Fibroblast of skin of right quadriceps (primary cell): ENCODE measurements at regions not wholly inside any gene's neighbourhood (a gene's known extent, or its start where the extent isn't known, plus 50 kb on each side); places are given as distances from the start of the nearest gene placed in this dataset.
"Not testable (repeated sequence)": the region's sequence is repeated elsewhere in the genome, so short reads cannot be mapped to it uniquely, and the experiment has no call there.

Source experiments
- DNase-seq: peaks from one replicate; pipeline ENCODE4 v3.0.0-alpha.2; 2013

- DNase-seq, result no peak
Measured at GRCh38 chr13:48583859-48584311, 51.0 kb upstream of the RCBTB2 start.

GRCh38 chr13:48585456-48585840 is 52.6 kb upstream of the RCBTB2 start:
- no peak for DNase-seq

DNA sequence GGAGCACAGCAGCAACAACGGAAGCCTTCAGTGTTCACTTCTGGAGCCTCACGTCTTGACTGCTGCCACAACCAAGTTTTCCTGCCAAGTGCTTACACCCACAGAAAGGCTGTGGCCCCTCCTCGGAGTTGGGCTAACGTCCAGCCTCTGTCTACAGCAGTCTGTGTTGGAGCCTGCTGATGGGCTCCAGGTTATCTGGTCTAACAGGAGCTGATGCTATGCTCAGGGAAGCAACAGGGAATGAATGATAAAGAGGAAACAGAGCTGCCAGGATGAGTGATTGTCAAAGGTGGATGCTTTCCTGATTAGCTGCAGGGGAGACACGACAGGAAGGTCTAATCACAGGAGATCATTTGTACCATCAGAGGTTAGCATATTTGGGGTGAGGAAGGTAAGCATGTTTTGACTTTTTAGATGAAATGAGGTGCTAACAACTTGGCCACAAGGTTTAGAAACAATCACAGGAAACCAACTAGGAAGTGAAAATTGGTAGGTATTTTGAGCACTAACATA is 53.8 kb upstream of the RCBTB2 start:
- no peak for DNase-seq

GRCh38 chr13:48588120-48588519 is 55.2 kb upstream of the RCBTB2 start:
- DNase-seq, result no peak

DNA sequence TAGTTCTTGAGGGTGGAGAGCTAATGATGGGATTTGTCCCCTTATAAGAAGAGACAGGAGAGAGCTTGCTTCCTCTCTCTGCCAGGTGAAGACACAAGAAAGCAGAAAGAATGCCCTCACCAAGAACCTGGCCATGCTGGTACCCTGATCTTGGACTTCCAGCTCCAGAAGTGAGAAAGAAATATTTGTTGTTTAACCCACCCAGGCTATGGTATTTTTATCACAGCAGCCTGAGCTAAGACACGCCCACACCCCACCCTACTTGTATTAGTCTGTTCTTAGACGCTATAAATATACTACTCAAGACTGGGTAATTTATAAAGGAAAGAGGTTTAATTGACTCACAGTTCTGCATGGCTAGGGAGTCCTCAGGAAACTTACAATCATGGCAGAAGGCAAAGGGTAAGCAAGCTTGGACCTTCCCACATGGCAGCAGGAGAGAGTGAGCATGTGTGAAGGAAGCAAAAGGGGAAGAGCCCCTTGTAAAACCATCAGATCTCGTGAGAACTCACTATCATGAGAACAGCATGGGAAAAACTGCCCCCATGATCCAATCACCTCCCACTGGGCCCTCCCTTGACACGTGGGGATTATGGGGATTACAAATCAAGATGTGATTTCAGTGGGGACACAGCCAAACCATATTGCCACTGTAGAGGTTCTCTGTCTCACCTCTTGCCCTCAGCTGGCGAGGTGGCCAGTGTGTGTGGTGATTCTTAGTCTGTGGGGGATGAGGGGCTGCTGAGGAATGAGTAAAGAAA is 57.4 kb upstream of the RCBTB2 start:
- no peak for DNase-seq

- DNase-seq, result not testable (repeated sequence)
Measured at GRCh38 chr13:48591124-48591872, 58.4 kb upstream of the RCBTB2 start.

DNA sequence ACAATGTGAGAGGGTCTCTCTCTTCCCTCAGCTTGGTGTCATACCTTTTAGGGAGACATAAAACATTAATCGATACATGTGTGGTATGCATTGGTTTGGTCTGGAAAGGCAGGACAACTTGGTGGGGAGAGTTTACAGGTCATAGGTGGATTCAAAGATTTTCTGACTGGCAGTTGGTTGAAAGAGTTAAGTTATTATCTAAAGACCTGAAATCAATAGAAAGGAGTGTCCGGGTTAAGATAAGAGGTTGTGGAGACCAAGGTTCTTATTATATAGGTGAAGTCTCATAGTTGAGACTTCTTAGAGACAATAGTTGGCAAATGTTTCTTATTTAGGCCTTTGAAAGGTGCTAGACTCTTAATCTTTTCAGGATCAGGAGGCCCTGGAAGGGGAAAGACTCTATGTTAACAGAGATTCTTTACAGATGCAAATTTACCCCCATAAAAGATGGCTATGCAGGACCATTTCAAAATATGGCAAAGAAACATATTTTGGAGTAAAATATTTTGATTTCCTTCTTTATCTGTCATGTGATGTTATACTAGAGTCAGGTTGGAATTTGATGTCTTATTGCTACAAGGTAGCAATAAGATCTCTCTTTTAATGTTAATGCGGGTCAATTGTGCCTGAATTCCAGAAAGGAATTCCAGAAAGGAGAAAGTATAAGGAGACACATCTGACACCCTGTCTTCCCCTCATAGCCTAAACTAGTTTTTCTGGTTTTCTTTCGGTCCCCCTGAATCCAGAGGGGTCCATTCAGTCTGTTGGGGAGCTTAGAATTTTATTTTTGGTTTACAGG is 59.2 kb upstream of the RCBTB2 start:
- DNase-seq, result no peak

- no peak for DNase-seq
Measured at GRCh38 chr13:48592688-48593049, 59.8 kb upstream of the RCBTB2 start.

- DNase-seq, result no peak
Measured at GRCh38 chr13:48593536-48593935, 60.2 kb upstream of the CYSLTR2 start.

DNA sequence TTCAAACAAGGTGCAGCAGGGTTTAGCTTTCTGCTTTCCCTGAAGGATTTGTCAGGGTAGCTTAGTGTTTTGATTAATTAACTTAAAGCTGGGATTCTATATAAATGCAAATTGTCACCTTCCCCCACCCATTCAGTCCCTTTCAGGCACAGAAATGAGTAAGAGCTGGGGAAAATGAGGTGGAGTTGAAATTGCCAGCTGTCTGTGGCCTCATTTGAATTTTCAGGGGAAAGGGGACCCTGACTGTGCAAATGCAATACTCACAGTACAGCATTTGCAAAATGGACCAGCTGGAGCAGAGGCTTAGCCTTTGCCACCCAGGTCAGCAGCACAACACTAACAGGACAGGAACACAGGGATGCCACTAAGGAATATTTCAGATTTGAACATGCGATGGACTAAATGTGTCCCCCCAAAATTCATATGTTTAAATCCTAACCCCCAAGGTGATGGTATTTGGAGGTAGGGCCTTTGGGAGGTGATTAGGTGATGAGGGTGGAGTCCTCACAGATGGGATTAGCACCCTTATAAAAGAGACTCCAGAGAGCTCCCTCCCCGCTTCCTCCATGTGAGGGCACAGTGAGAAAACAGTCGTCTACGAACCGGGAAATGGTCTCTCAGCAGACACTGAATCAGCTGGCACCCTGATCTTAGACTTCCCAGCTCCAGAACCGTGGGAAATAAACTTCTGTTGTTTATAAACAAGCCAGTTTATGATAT is 59.5 kb upstream of the CYSLTR2 start:
- no peak for DNase-seq

DNA sequence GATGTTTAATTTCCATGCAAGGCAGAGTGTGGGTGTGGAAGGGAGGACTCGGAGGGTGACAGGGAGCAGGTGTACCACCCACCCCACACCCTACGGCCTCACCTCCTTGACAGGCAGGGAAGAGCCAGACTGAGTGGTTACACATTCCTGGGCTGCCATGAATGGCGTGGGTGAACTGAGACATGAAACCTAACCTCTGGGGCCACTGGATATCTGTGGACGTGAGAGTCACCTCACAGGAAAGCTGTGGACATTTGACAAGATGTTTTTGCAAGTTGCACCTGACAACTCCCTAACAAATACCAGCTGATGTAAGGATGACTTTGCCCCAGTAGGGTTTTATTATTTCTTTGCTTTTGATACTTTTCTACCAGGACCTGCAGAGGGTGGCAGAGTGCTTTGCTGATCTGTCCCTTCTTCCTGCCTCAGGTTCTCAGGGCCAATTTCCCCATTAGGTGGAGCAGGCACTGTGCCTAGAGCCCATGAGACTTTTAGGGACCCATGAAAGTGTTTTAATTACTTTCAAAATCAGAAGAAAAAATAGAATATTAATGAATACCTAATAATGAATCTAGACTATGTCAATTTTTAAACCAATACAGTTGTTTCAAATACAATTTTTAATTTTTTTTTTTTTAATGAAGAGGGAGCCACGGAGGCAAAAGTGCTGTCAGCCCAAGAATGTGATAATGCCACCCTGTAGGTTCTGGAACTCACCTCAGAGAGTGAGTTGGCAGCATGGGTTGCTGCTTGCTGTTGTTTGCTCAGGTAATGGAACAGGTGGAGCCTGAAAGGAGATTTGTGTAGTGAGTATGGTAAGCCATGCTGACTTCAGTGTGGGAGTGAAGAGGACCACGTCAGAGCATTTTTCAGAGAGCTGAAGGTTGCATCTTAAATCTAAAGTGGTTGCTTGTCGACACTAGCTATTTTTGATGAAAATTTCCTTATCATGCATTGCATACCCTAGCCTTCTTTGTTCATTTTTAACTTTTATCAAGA is 58.0 kb upstream of the CYSLTR2 start:
- DNase-seq, result peak; percentile 47

GRCh38 chr13:48600374-48601364 is 53.1 kb upstream of the CYSLTR2 start:
- DNase-seq, result peak; percentile 85

- DNase-seq, result no peak
Measured at GRCh38 chr13:48602296-48603016, 51.3 kb upstream of the CYSLTR2 start.

- no peak for DNase-seq
Measured at GRCh38 chr13:48603375-48603774, 50.4 kb upstream of the CYSLTR2 start.
